HCT116 (cell line): ENCODE measurements at regions not wholly inside any gene's neighbourhood (a gene's known extent, or its start where the extent isn't known, plus 50 kb on each side); places are given as distances from the start of the nearest gene placed in this dataset.

Experiments
- ATAC-seq: fragments of 200-7000 bp; cut with Tn5 transposase; 2 replicates; pipeline ENCODE4 v1.9.1; 2020; ENCODE audit warnings: mild to moderate bottlenecking, moderate library complexity
- BruUV-seq: library from RNA; stranded (reverse); fragments of 400-500 nt; replicated peaks from 2 replicates; lab custom pipeline; 2021; lab: Mats Ljungman, UMichigan
- CTCF ChIA-PET: fragments of 300-600 bp; sonication (Branson Sonifier 250); formaldehyde crosslinking; loops from one replicate; lab custom pipeline; 2021; ENCODE audit warnings: antibody characterized with exemption; lab: Charles Lee
- POLR2A ChIA-PET: fragments of 300-600, 350-600 bp; sonication (Branson Sonifier 250); formaldehyde crosslinking; loops from one replicate; lab custom pipeline; 2021; ENCODE audit warnings: antibody characterized with exemption; lab: Charles Lee
- RAD21 ChIA-PET, 2 experiments: fragments of 300-600 bp; sonication (Branson Sonifier 250); formaldehyde crosslinking; loops; one replicate each; lab custom pipeline; 2023; ENCODE audit warnings: low total read pairs in 2 of 2; ENCODE audit not compliant: uncharacterized antibody in 2 of 2, unreplicated experiment in 2 of 2, low non-redundant PET in 1 of 2; lab: Charles Lee
- DNase-seq: peaks from one replicate; pipeline ENCODE4 v3.0.0-alpha.2; 2010; ENCODE audit warnings: low read depth, low spot score
- H2AFZ ChIP-seq: fragments of 200-600 bp; shearing (Covaris generic), sonication (generic); 2 replicates; pipeline ENCODE4 v1.6.1; 2017; ENCODE audit warnings: low read depth, mixed run types, mixed read lengths, antibody characterized with exemption, low read length; ENCODE audit not compliant: poor library complexity, severe bottlenecking
- H3K27ac ChIP-seq: 2 replicates; pipeline ENCODE4 v1.5.1; 2012; ENCODE audit warnings: low read depth, low read length
- H3K27me3 ChIP-seq: fragments of 200-600 bp; sonication (generic); 2 replicates; pipeline ENCODE4 v1.6.1; 2016; ENCODE audit warnings: mixed run types, low read length, mixed read lengths; ENCODE audit not compliant: insufficient read depth
- H3K36me3 ChIP-seq, 2 experiments: fragments of 200-500 bp in 1 of 2; fragments of 200-600 bp in 1 of 2; sonication (Bioruptor generic) in 1 of 2; sonication (generic) in 1 of 2; 2 replicates each; pipeline versions ENCODE4 v1.5.1 to v1.6.1; 2014 to 2016; ENCODE audit warnings: low read length in 2 of 2, inconsistent platforms in 1 of 2, mixed read lengths in 1 of 2, mixed run types in 1 of 2; ENCODE audit not compliant: insufficient read depth in 2 of 2, control insufficient read depth in 1 of 2
- H3K4me1 ChIP-seq, 2 experiments: fragments of 200-600 bp in 1 of 2; sonication (generic) in 1 of 2; 2 replicates each; pipeline versions ENCODE4 v1.5.1 to v1.6.1; 2012 to 2017; ENCODE audit warnings: low read length in 2 of 2, inconsistent platforms in 1 of 2, mild to moderate bottlenecking in 1 of 2, mixed read lengths in 1 of 2, mixed run types in 1 of 2, moderate library complexity in 1 of 2; ENCODE audit not compliant: insufficient read depth in 2 of 2, control insufficient read depth in 1 of 2
- H3K4me2 ChIP-seq: fragments of 200-600 bp; sonication (generic); 2 replicates; pipeline ENCODE4 v1.6.1; 2017; ENCODE audit warnings: mixed run types, low read length, mixed read lengths
- H3K4me3 ChIP-seq, 2 experiments: fragments of 200-600 bp in 1 of 2; sonication (generic) in 1 of 2; replicated peaks in 1 of 2; 2 replicates each; pipeline ENCODE4 v1.5.1; 2011 to 2016; ENCODE audit warnings: low read length in 2 of 2, control low read depth in 1 of 2, low read depth in 1 of 2, mild to moderate bottlenecking in 1 of 2, mixed read lengths in 1 of 2, mixed run types in 1 of 2
- H3K79me2 ChIP-seq: fragments of 200-600 bp; sonication (generic); 2 replicates; pipeline ENCODE4 v1.6.1; 2017; ENCODE audit warnings: mild to moderate bottlenecking, mixed run types, low read length, moderate library complexity, mixed read lengths; ENCODE audit not compliant: insufficient read depth
- H3K9ac ChIP-seq: fragments of 200-600 bp; sonication (generic); 2 replicates; pipeline ENCODE4 v1.6.1; 2016; ENCODE audit warnings: low read length, mixed read lengths
- H3K9me2 ChIP-seq: fragments of 200-600 bp; sonication (generic), shearing (Covaris generic); 2 replicates; pipeline ENCODE4 v1.6.1; 2017; ENCODE audit warnings: mixed run types, mild to moderate bottlenecking, moderate library complexity; ENCODE audit not compliant: insufficient read depth
- H3K9me3 ChIP-seq, 2 experiments: fragments of 200-500 bp in 1 of 2; fragments of 200-600 bp in 1 of 2; sonication (Bioruptor generic) in 1 of 2; sonication (generic) in 1 of 2; 2 replicates each; pipeline ENCODE4 v1.6.1; 2014 to 2017; ENCODE audit warnings: low read length in 2 of 2, mixed read lengths in 2 of 2, inconsistent platforms in 1 of 2, low read depth in 1 of 2, mild to moderate bottlenecking in 1 of 2, mixed run types in 1 of 2, moderate library complexity in 1 of 2; ENCODE audit not compliant: control insufficient read depth in 1 of 2, insufficient read depth in 1 of 2
- H4K20me1 ChIP-seq: fragments of 200-600 bp; sonication (generic), shearing (Covaris generic); 2 replicates; pipeline ENCODE4 v1.6.1; 2017; ENCODE audit warnings: mixed run types, mild to moderate bottlenecking, moderate library complexity; ENCODE audit not compliant: insufficient read depth
- MAX ChIP-seq: IDR thresholded peaks from 2 replicates; pipeline ENCODE4 v1.6.1; 2012
- POLR2A ChIP-seq: IDR thresholded peaks from 2 replicates; pipeline ENCODE4 v1.7.0; 2011; ENCODE audit warnings: borderline replicate concordance; ENCODE audit not compliant: insufficient read depth, insufficient read length; ENCODE audit errors: extremely low read depth
- SRF ChIP-seq: IDR thresholded peaks from 2 replicates; pipeline ENCODE4 v1.6.1; 2012; ENCODE audit warnings: low read depth
- YY1 ChIP-seq: IDR thresholded peaks from 2 replicates; pipeline ENCODE4 v1.6.1; 2011; ENCODE audit warnings: low read length, low read depth, moderate library complexity, mild to moderate bottlenecking; ENCODE audit not compliant: insufficient replicate concordance; ENCODE audit errors: extremely low read depth
- intact Hi-C: fragments of 100-400 bp; cut with micrococcal nuclease; formaldehyde crosslinking; loops from 2 replicates; pipeline ENCODE4 v1.10.0; 2022
- TF ChIP-seq, protein P1 (sequence below): IDR thresholded peaks from 2 replicates; pipeline ENCODE4 v1.6.1; 2011; ENCODE audit warnings: mild to moderate bottlenecking, low read length, moderate library complexity; ENCODE audit not compliant: insufficient replicate concordance; ENCODE audit errors: extremely low read depth
- TF ChIP-seq, protein P2 (sequence below), 3 experiments: fragments of 200-600 bp in 1 of 3; sonication (generic) in 1 of 3; IDR thresholded peaks in 2 of 3; conservative IDR thresholded peaks in 1 of 3; 2 replicates each; pipeline ENCODE4 v1.5.1; 2012 to 2017; ENCODE audit warnings: low read depth in 2 of 3, low read length in 2 of 3, antibody characterized with exemption in 1 of 3, borderline replicate concordance in 1 of 3, control low read depth in 1 of 3, mild to moderate bottlenecking in 1 of 3, mixed read lengths in 1 of 3, mixed run types in 1 of 3, moderate library complexity in 1 of 3; ENCODE audit not compliant: insufficient read depth in 1 of 3

- TF ChIP-seq, protein P1, sequence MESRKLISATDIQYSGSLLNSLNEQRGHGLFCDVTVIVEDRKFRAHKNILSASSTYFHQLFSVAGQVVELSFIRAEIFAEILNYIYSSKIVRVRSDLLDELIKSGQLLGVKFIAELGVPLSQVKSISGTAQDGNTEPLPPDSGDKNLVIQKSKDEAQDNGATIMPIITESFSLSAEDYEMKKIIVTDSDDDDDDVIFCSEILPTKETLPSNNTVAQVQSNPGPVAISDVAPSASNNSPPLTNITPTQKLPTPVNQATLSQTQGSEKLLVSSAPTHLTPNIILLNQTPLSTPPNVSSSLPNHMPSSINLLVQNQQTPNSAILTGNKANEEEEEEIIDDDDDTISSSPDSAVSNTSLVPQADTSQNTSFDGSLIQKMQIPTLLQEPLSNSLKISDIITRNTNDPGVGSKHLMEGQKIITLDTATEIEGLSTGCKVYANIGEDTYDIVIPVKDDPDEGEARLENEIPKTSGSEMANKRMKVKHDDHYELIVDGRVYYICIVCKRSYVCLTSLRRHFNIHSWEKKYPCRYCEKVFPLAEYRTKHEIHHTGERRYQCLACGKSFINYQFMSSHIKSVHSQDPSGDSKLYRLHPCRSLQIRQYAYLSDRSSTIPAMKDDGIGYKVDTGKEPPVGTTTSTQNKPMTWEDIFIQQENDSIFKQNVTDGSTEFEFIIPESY = no peak
These were observed 168.5 kb upstream of the VLDLR start (continued) for GRCh38 chr9:2453106-2453505.

GRCh38 chr9:2453701-2454100 lies 167.9 kb upstream of the VLDLR start:
- no peak for ATAC-seq
- no peaks in the 10 kb centered on the region for H3K9me2 ChIP-seq
- CTCF ChIA-PET = no interaction called here
- no peaks in the 10 kb centered on the region for H3K79me2 ChIP-seq
- H3K36me3 ChIP-seq = no peaks in the 10 kb centered on the region
- H3K9ac ChIP-seq = no peak overlapping the region
- no peaks in the 10 kb centered on the region for H4K20me1 ChIP-seq
- intact Hi-C loops = no loop called here
- H3K9me3 ChIP-seq = no peaks in the 10 kb centered on the region
- TF ChIP-seq SRF (no peak), MAX (no peak), YY1 (no peak), POLR2A (no peak)
- TF ChIP-seq, protein P2, sequence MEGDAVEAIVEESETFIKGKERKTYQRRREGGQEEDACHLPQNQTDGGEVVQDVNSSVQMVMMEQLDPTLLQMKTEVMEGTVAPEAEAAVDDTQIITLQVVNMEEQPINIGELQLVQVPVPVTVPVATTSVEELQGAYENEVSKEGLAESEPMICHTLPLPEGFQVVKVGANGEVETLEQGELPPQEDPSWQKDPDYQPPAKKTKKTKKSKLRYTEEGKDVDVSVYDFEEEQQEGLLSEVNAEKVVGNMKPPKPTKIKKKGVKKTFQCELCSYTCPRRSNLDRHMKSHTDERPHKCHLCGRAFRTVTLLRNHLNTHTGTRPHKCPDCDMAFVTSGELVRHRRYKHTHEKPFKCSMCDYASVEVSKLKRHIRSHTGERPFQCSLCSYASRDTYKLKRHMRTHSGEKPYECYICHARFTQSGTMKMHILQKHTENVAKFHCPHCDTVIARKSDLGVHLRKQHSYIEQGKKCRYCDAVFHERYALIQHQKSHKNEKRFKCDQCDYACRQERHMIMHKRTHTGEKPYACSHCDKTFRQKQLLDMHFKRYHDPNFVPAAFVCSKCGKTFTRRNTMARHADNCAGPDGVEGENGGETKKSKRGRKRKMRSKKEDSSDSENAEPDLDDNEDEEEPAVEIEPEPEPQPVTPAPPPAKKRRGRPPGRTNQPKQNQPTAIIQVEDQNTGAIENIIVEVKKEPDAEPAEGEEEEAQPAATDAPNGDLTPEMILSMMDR (IDR thresholded peaks at IDR 0.05 in 2 of 3, conservative IDR thresholded peaks at IDR 0.05 in 1 of 3; ENCODE audit: borderline replicate concordance in 1 of 3, insufficient read depth in 1 of 3, low read depth in 2 of 3, low read length in 2 of 3) = no peak
- TF ChIP-seq, all 23 proteins: peak for 0
- H3K4me3 ChIP-seq = no peak overlapping the region
- no TSS peak for BruUV-seq
- H3K4me2 ChIP-seq = no peak overlapping the region
- H3K27me3 ChIP-seq = peaks cover 8% of the 10 kb centered on the region; the same call in 1 of the 2 replicates
- no peak overlapping the region for H3K27ac ChIP-seq
- ChIA-PET RAD21 (no interaction called here), POLR2A (no interaction called here)
- no peak for DNase-seq
- no peaks in the 10 kb centered on the region for H3K4me1 ChIP-seq
- H2AFZ ChIP-seq = no peak overlapping the region
